ENCODE measurements at regions not wholly inside any gene's neighbourhood (a gene's known extent, or its start where the extent isn't known, plus 50 kb on each side); places are given as distances from the start of the nearest gene placed in this dataset.
"Not testable (repeated sequence)": the region's sequence is repeated elsewhere in the genome, so short reads cannot be mapped to it uniquely, and the experiment has no call there.

- Histone ChIP-seq H3K4me3 (ENCODE audit: low read length) (no peak overlapping the region), H3K9me2 (replicated peaks; ENCODE audit: insufficient read depth, low read length) (no peaks in the 10 kb centered on the region), H4K20me1 (ENCODE audit: insufficient read depth, low read length) (no peaks in the 10 kb centered on the region), H3K4me1 (ENCODE audit: low read length) (no peaks in the 10 kb centered on the region), H3K4me2 (ENCODE audit: low read depth, low read length) (no peak overlapping the region), H2AFZ (ENCODE audit: low read length) (no peak overlapping the region), H3K27ac (ENCODE audit: low read length) (no peak overlapping the region), H3K36me3 (replicated peaks; ENCODE audit: insufficient read depth, low read length) (no peaks in the 10 kb centered on the region), H3K79me2 (ENCODE audit: low read length) (no peaks in the 10 kb centered on the region), H3F3A (ENCODE audit: insufficient read depth, low read length) (no peaks in the 10 kb centered on the region), H3K9ac (ENCODE audit: low read length) (no peak overlapping the region), H3K27me3 (replicated peaks; ENCODE audit: insufficient read depth, low read length) (no peaks in the 10 kb centered on the region), H3K9me3 (replicated peaks; ENCODE audit: insufficient read depth, low read length) (no peaks in the 10 kb centered on the region)
- DNase-seq, result no peak
- no peak for TF ChIP-seq EZH2 (optimal IDR thresholded peaks at IDR 0.05; ENCODE audit: low read depth, low read length)
- no peak for TF ChIP-seq CTCF (IDR thresholded peaks at IDR 0.05; ENCODE audit: low read length)
- TF ChIP-seq EZH2phosphoT487 (IDR thresholded peaks at IDR 0.05; ENCODE audit: low read length), result no peak
Observed at GRCh38 chr2:66251573-66251972, 183.4 kb upstream of the MEIS1 start.

GRCh38 chr2:66249089-66249488, 185.8 kb upstream of the MEIS1 start:
- not testable (repeated sequence) for H3K9me3 ChIP-seq (replicated peaks; ENCODE audit: insufficient read depth, low read length); H3F3A ChIP-seq (ENCODE audit: insufficient read depth, low read length); H3K9me2 ChIP-seq (replicated peaks; ENCODE audit: insufficient read depth, low read length); H2AFZ ChIP-seq (ENCODE audit: low read length); H3K4me2 ChIP-seq (ENCODE audit: low read depth, low read length); H3K27me3 ChIP-seq (replicated peaks; ENCODE audit: insufficient read depth, low read length); DNase-seq; H3K4me3 ChIP-seq (ENCODE audit: low read length); H3K9ac ChIP-seq (ENCODE audit: low read length); H4K20me1 ChIP-seq (ENCODE audit: insufficient read depth, low read length); H3K79me2 ChIP-seq (ENCODE audit: low read length); H3K27ac ChIP-seq (ENCODE audit: low read length); H3K36me3 ChIP-seq (replicated peaks; ENCODE audit: insufficient read depth, low read length); H3K4me1 ChIP-seq (ENCODE audit: low read length)

DNA sequence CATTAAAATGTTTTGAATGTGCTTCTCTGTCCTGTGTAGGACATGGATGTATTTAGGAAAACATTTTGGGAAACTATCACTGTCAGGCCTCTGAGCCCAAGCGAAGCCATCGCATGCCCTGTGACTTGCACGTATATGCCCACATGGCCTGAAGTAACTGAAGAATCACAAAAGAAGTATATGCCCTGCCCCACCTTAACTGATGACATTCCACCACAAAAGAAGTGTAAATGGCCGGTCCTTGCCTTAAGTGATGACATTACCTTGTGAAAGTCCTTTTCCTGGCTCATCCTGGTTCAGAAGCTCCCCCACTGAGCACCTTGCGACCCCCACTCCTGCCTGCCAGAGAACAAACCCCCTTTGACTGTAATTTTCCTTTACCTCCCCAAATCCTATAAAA, 191.1 kb upstream of the MEIS1 start:
- not testable (repeated sequence) for H3K4me1 ChIP-seq (ENCODE audit: low read length); H4K20me1 ChIP-seq (ENCODE audit: insufficient read depth, low read length); H3K9ac ChIP-seq (ENCODE audit: low read length); DNase-seq; H3K4me3 ChIP-seq (ENCODE audit: low read length); H3F3A ChIP-seq (ENCODE audit: insufficient read depth, low read length); H3K27me3 ChIP-seq (replicated peaks; ENCODE audit: insufficient read depth, low read length); H3K27ac ChIP-seq (ENCODE audit: low read length); H3K36me3 ChIP-seq (replicated peaks; ENCODE audit: insufficient read depth, low read length); H3K9me3 ChIP-seq (replicated peaks; ENCODE audit: insufficient read depth, low read length); H3K79me2 ChIP-seq (ENCODE audit: low read length); H2AFZ ChIP-seq (ENCODE audit: low read length); H3K4me2 ChIP-seq (ENCODE audit: low read depth, low read length); H3K9me2 ChIP-seq (replicated peaks; ENCODE audit: insufficient read depth, low read length)

DNA sequence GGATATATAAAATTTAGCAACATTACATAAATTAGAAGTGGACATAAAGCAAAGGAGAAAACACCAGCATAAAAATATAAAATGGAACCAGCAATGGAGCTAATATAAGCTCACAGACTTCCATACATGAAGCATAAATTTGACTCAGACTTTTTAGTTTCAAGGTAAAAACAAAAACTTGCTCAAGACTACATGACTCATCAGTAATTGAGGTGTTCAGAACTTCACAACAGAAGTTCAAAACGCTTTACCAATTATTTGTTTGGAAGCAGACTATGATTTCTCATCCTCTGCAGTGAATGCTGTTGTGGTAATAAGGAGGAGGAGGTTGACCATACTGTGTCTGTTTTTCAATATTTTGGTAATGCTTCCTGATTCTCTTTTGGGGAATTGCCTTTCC, 192.0 kb upstream of the MEIS1 start:
- not testable (repeated sequence) for H3K9me3 ChIP-seq (replicated peaks; ENCODE audit: insufficient read depth, low read length); H3K4me2 ChIP-seq (ENCODE audit: low read depth, low read length); H3K36me3 ChIP-seq (replicated peaks; ENCODE audit: insufficient read depth, low read length); H2AFZ ChIP-seq (ENCODE audit: low read length); H3F3A ChIP-seq (ENCODE audit: insufficient read depth, low read length); H3K4me3 ChIP-seq (ENCODE audit: low read length); H3K9ac ChIP-seq (ENCODE audit: low read length); DNase-seq; H4K20me1 ChIP-seq (ENCODE audit: insufficient read depth, low read length); H3K27ac ChIP-seq (ENCODE audit: low read length); H3K4me1 ChIP-seq (ENCODE audit: low read length); H3K9me2 ChIP-seq (replicated peaks; ENCODE audit: insufficient read depth, low read length); H3K79me2 ChIP-seq (ENCODE audit: low read length); H3K27me3 ChIP-seq (replicated peaks; ENCODE audit: insufficient read depth, low read length)

DNA sequence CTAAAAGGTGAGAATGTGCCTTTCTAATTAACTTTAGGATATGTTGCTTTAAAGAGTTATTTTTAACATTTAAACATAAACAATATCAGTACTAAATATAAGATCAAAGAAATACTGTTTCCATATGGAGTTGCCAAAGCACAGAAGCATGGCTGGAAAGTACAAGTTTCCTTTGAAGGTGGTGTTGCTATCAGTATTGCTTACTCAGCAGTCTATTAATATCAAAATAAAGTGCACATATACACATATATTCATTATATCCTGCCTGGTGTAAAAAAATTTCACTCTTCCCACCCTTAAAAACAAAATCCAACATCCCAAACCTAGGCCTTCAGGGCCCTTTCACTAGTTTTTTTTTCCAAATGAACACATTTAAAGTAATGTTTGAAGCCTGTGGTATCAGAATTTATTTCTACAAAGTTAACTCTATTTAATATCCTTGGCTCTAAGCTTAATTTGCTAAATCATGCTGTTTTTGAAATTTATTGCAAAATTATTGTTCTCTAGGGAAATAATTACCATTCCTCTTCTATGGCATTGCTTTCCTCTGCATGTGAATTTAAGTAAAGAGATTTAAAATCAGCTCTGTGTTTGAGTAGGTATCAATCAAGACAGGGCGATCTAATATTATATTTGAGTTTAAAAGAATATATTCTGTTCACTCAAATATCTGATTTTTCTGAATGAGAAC, 192.7 kb upstream of the MEIS1 start:
- DNase-seq, result no peak
- Histone ChIP-seq H3K4me1 (ENCODE audit: low read length) (no peaks in the 10 kb centered on the region), H3K36me3 (replicated peaks; ENCODE audit: insufficient read depth, low read length) (no peaks in the 10 kb centered on the region), H3K27ac (ENCODE audit: low read length) (no peak overlapping the region), H3K4me3 (ENCODE audit: low read length) (no peak overlapping the region), H3K9ac (ENCODE audit: low read length) (no peak overlapping the region), H3K4me2 (ENCODE audit: low read depth, low read length) (no peak overlapping the region), H3K9me3 (replicated peaks; ENCODE audit: insufficient read depth, low read length) (no peaks in the 10 kb centered on the region), H3K79me2 (ENCODE audit: low read length) (no peaks in the 10 kb centered on the region), H4K20me1 (ENCODE audit: insufficient read depth, low read length) (no peaks in the 10 kb centered on the region), H3K27me3 (replicated peaks; ENCODE audit: insufficient read depth, low read length) (no peaks in the 10 kb centered on the region), H3K9me2 (replicated peaks; ENCODE audit: insufficient read depth, low read length) (no peaks in the 10 kb centered on the region), H3F3A (ENCODE audit: insufficient read depth, low read length) (no peaks in the 10 kb centered on the region), H2AFZ (ENCODE audit: low read length) (no peak overlapping the region)
- TF ChIP-seq CTCF (IDR thresholded peaks at IDR 0.05; ENCODE audit: low read length), result no peak
- TF ChIP-seq EZH2 (optimal IDR thresholded peaks at IDR 0.05; ENCODE audit: low read depth, low read length), result no peak
- TF ChIP-seq EZH2phosphoT487 (IDR thresholded peaks at IDR 0.05; ENCODE audit: low read length), result no peak
